ENCODE measurements at regions not wholly inside any gene's neighbourhood (a gene's known extent, or its start where the extent isn't known, plus 50 kb on each side); places are given as distances from the start of the nearest gene placed in this dataset.

DNA sequence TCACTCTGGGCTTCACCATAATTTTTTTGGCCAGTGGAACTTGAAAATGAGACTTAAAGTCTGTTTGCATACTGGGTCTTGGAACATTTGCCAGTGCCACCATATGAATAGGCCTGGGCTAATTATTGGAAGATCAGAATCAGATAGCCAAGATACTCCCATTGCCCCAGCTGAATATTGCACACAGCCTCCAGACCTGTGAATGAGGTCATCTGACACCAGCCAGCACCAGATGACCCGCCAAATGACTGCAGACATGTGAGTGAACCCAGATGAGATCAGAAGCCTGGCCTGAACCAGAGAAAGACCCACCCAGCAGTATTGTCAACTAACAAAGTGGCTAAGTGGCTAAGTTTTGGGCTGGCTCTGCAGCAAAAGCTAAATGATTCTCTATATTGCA lies 220.5 kb upstream of the MPDZ start:
- Histone ChIP-seq H2AFZ (replicated peaks) (no peak overlapping the region), H3K36me3 (no peaks in the 10 kb centered on the region), H3K4me2 (no peak overlapping the region), H3F3A (ENCODE audit: low read depth) (no peaks in the 10 kb centered on the region), H3K27ac (no peak overlapping the region), H3K79me2 (ENCODE audit: low read depth) (no peaks in the 10 kb centered on the region), H3K9ac (no peak overlapping the region), H3K4me1 (no peaks in the 10 kb centered on the region), H3K9me3 (ENCODE audit: low read depth) (no peaks in the 10 kb centered on the region), H3K4me3 (no peak overlapping the region), H3K27me3 (no peaks in the 10 kb centered on the region), H4K20me1 (ENCODE audit: low read depth) (no peaks in the 10 kb centered on the region)
- H3K36me3 Mint-ChIP-seq, result no peaks in the 10 kb centered on the region
- TF ChIP-seq EZH2phosphoT487 (IDR thresholded peaks at IDR 0.05), result no peak
- TF ChIP-seq EZH2 (IDR thresholded peaks at IDR 0.05), result no peak
- TF ChIP-seq, protein P1, sequence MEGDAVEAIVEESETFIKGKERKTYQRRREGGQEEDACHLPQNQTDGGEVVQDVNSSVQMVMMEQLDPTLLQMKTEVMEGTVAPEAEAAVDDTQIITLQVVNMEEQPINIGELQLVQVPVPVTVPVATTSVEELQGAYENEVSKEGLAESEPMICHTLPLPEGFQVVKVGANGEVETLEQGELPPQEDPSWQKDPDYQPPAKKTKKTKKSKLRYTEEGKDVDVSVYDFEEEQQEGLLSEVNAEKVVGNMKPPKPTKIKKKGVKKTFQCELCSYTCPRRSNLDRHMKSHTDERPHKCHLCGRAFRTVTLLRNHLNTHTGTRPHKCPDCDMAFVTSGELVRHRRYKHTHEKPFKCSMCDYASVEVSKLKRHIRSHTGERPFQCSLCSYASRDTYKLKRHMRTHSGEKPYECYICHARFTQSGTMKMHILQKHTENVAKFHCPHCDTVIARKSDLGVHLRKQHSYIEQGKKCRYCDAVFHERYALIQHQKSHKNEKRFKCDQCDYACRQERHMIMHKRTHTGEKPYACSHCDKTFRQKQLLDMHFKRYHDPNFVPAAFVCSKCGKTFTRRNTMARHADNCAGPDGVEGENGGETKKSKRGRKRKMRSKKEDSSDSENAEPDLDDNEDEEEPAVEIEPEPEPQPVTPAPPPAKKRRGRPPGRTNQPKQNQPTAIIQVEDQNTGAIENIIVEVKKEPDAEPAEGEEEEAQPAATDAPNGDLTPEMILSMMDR (IDR thresholded peaks at IDR 0.05), result no peak
- H3K9me3 Mint-ChIP-seq, result peaks cover 3% of the 10 kb centered on the region
- no peaks in the 10 kb centered on the region for H3K27me3 Mint-ChIP-seq (ENCODE audit: insufficient read depth, low read depth)
- H3K27ac Mint-ChIP-seq, result no peak overlapping the region
- no peak for DNase-seq (ENCODE audit: low spot score)
- H3K4me1 Mint-ChIP-seq, result no peaks in the 10 kb centered on the region
- no peak overlapping the region for H3K4me3 Mint-ChIP-seq

DNA sequence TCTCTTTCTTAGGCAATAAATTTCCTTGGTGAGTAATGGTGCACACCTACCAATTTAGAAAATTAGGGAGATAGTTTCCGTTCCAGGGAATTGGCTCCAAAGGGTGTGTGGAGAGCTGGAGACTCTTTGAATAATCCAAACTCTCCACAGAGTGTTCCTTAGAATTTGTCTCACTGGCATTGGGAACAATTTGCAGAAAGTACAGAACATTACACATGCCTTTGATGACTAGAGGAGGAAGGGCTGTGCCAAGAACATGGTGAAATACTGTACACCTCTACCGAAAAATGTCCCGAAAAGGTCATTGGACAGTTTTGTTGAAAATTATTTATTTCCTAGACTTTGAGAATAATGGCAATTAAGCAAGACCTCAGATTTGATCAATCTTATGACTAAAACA lies 214.2 kb upstream of the MPDZ start:
- Histone ChIP-seq H4K20me1 (ENCODE audit: low read depth) (no peaks in the 10 kb centered on the region), H3K36me3 (no peaks in the 10 kb centered on the region), H2AFZ (replicated peaks) (no peak overlapping the region), H3K4me3 (no peak overlapping the region), H3K27me3 (no peaks in the 10 kb centered on the region), H3K9ac (no peak overlapping the region), H3K79me2 (ENCODE audit: low read depth) (no peaks in the 10 kb centered on the region), H3F3A (ENCODE audit: low read depth) (no peaks in the 10 kb centered on the region), H3K27ac (no peak overlapping the region), H3K9me3 (ENCODE audit: low read depth) (no peaks in the 10 kb centered on the region), H3K4me2 (no peak overlapping the region), H3K4me1 (peaks cover 14% of the 10 kb centered on the region)
- no peak overlapping the region for H3K27ac Mint-ChIP-seq
- no peaks in the 10 kb centered on the region for H3K27me3 Mint-ChIP-seq (ENCODE audit: insufficient read depth, low read depth)
- peaks cover 14% of the 10 kb centered on the region for H3K4me1 Mint-ChIP-seq
- TF ChIP-seq, protein P1 (IDR thresholded peaks at IDR 0.05), result no peak
- TF ChIP-seq EZH2phosphoT487 (IDR thresholded peaks at IDR 0.05) (no peak), EZH2 (IDR thresholded peaks at IDR 0.05) (no peak)
- no peak for DNase-seq (ENCODE audit: low spot score)
- H3K36me3 Mint-ChIP-seq, result no peaks in the 10 kb centered on the region
- no peak overlapping the region for H3K4me3 Mint-ChIP-seq
- peaks cover 3% of the 10 kb centered on the region for H3K9me3 Mint-ChIP-seq

DNA sequence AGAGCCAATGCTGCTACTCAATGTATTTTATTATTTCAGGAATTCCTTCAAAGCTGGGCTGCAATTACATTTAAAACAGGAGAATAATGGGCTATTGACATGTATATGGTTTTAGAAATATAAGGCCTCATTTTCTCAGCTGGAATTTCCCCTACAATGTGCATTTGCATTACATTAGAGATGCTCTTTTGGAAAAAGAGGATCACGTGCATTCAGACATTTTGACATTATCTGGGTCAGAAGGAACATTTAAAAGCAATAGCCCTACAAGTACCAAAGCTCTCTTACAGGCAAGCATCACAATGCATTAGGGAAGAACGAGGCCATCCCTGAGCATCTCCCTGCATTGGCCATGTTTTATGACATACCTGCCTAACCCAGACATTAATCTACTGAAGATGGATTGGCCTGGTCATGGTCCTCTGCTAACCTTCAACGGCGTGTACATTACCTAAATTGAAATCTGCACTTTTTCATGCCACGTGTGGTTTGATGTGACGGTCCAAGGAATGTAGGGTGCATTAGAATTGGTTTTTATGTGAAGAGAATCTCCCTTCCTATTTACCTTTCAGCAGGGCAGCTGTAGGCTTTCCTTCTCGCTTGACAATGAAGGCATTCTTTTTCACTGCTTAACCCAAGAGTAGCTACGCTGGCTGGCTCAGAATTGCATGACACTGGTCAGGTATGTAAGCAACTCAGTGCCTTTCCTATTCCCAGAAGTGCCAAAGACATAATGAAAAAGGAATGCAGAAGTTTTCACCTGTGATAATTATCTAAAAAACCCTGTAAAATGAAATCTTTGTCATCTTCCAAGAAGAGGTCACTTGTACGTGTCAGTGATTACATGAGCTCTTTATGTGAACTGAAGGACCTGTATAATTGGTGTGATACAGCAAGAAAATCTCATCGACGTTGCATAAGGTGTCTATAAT lies 212.3 kb upstream of the MPDZ start:
- H3K4me1 Mint-ChIP-seq, result peaks cover 14% of the 10 kb centered on the region
- no peaks in the 10 kb centered on the region for H3K9me3 ChIP-seq (ENCODE audit: low read depth)
- no peaks in the 10 kb centered on the region for H3K27me3 ChIP-seq
- no peaks in the 10 kb centered on the region for H3K36me3 ChIP-seq
- DNase-seq (ENCODE audit: low spot score), result peak; percentile 40
- H3K4me3 ChIP-seq, result no peak overlapping the region
- H3K27ac ChIP-seq, result no peak overlapping the region
- no peak overlapping the region for H2AFZ ChIP-seq (replicated peaks)
- no peak overlapping the region for H3K27ac Mint-ChIP-seq
- H3K27me3 Mint-ChIP-seq (ENCODE audit: insufficient read depth, low read depth), result no peaks in the 10 kb centered on the region
- H4K20me1 ChIP-seq (ENCODE audit: low read depth), result no peaks in the 10 kb centered on the region
- H3K4me3 Mint-ChIP-seq, result no peak overlapping the region
- H3F3A ChIP-seq (ENCODE audit: low read depth), result no peaks in the 10 kb centered on the region
- H3K36me3 Mint-ChIP-seq, result no peaks in the 10 kb centered on the region
- peaks cover 14% of the 10 kb centered on the region for H3K4me1 ChIP-seq
- H3K9me3 Mint-ChIP-seq, result peaks cover 3% of the 10 kb centered on the region
- peak overlapping the region; percentile 3 for H3K4me2 ChIP-seq
- H3K9ac ChIP-seq, result no peak overlapping the region
- no peaks in the 10 kb centered on the region for H3K79me2 ChIP-seq (ENCODE audit: low read depth)
- TF ChIP-seq EZH2 (IDR thresholded peaks at IDR 0.05) (no peak), EZH2phosphoT487 (IDR thresholded peaks at IDR 0.05) (no peak)
- TF ChIP-seq, protein P1 (IDR thresholded peaks at IDR 0.05), result no peak
